G401 (cell line): ENCODE measurements at regions not wholly inside any gene's neighbourhood (a gene's known extent, or its start where the extent isn't known, plus 50 kb on each side); places are given as distances from the start of the nearest gene placed in this dataset.
"Not testable (repeated sequence)": the region's sequence is repeated elsewhere in the genome, so short reads cannot be mapped to it uniquely, and the experiment has no call there.

Experiments used
- DNase-seq: peaks from one replicate; pipeline ENCODE4 v3.0.0-alpha.2; 2015; ENCODE audit warnings: low spot score
- in situ Hi-C: cut with HindIII; loops from 2 replicates; pipeline ENCODE4 v1.10.0; 2016; ENCODE audit warnings: low sequenced_read_pairs, mixed read lengths

DNA sequence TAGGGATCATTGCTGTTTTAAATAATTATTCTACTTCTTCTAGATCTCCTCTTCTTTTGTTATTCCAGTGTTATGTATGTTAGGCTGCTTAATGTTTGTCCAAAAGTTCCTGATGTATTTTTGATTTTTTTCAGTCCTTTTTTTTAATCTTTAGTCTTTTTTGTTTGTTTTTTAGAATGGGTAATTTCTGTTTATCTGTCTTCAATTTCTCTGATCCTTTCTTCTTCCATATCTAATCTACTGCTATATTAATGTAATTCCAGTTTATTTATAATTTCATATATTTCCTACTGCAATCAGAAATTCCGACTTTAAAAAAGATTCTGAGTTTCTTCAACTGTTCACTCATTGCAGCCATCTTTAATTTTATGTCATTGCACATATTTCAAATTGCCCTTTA lies 452.8 kb upstream of the POT1 start:
- no peak for DNase-seq
- in situ Hi-C loops = no loop called here

DNA sequence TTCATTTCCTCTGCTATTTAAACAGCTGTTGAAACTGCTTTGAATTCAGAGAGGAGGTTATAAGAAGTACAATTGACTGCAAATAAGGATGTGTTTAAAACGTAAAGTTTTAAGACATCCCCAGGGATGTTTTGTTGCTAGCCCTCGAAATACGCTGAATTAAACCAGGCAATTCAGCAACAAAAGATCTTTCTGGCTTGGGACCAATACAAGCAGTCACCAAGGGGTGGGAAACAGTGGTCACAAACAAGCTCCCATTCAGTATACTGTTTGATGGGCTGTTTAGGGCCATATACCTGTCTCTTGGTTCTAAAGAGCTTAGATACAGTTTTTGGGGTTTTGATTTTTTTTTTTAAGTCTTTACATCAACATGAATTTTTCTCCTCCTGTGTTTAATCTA lies 446.3 kb upstream of the POT1 start:
- DNase-seq = no peak
- in situ Hi-C loops = no loop called here

DNA sequence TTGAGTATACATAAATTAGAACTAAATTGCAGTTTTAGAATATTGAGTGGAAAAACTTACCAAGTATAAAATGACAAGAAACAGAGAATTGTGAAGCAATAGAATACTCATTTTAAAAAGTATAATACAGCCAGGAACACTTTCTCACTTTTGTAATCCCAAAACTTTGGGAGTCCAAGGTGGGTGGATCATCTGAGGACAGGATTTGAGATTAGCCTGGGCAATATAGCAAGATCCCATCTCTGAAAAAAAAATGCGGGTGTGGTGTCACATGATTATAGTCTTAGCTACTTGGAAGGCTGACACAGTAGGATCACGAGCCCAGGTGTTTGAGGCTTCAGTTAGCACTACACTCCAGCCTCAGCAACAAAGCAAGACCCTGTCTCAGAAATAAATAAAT lies 440.9 kb upstream of the POT1 start:
- no peak for DNase-seq
- in situ Hi-C loops = no loop called here

DNA sequence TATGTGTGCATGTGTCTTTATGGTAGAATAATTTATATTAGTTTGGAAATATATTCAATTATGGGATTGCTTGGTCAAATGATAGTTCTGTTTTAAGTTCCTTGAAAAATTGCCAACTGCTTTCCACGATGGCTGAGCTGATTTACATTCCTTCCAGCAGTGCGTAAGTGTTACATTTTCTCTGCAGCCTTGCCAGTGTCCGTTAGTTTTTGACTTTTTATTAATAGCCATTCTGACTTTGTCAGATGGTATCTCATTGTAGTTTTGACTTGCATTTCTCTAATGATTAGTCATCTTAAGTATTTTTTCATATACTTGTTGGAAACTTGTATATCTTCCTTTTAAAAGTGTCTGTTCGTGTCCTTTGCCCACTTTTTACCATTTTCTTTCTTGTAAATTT lies 434.2 kb upstream of the POT1 start:
- in situ Hi-C loops = no loop called here
- DNase-seq = no peak

DNA sequence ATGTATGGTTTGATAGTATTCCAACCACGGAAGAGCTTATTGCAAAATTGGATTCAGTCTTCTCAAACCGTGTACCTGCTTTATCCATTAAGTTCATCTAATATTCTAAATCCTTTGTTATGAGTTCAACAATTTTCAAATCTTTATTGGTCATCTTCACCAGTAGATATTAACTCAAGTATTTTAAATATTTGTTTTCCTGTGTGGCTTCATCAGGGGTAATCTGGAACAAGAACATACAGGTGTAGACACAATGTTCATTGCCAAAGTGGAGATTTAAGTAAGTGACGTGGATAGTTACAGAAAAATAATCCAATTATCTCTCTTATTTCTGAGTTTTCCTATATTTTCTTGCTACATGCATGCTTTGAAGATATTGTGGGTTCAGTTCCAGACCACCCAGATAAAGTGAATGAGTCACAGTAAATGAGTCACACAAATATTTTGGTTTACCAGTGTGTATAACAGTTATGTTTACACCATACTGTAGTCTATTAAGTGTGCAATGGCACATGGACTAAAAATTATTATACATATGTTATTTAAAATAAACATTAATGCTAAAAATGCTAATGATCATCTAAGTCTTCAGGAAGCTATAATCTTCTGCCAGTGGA lies 429.0 kb upstream of the POT1 start:
- in situ Hi-C loops = no loop called here
- no peak for DNase-seq

DNA sequence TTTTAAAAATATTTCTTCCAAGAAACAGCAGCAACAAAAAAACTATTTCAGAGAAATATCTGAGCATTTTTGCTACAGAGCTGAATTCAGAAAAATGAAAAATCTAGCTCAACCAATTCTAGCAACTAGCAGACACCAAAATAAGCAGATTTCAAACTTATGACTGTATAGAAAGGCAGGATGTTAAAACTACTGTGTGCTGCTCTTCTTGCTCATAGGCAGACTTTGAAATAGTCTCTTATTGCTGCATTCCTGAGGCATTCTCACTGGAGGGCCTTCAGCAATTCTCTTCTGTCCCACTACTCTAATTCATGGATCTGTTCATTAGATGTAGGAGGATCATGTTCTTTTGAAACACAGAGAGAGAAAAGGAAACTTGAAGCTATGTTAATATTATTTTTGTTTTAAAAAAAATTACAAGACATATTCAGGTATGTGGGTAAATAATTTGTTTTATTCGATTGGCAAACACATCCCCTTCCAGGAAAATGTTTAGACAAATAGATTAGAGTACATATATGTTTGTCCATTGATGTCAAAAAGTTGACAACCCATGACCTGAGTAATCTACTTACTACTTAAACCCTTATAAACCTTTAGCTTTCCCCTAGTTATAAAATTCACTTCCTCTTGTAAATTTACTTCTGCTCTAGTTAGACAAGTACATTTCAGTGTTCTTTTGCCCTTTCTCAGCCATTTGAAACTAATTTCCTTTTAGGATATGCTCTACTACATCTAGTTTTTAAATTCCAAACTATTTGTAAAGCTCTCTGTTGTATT lies 428.2 kb upstream of the POT1 start:
- no peak for DNase-seq
- in situ Hi-C loops = no loop called here

DNA sequence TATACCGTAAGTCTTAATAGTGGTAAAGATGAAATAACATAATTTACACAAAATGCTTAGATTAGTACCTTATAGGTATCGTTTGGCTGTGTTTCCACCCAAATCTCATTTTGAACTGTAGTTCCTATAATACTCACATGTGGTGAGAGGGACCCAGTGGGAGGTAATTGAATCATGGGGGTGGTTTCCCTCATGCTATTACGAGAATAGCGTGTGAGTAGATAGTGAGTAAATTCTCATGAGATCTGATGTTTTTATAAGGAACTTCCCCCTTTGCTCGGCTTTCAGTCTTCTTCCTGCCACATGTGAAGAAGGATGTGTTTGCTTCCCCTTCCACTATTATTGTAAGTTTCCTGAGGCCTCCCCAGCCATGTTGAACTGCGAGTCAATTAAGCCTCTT lies 426.3 kb upstream of the POT1 start:
- DNase-seq = no peak
- in situ Hi-C loops = no loop called here

DNA sequence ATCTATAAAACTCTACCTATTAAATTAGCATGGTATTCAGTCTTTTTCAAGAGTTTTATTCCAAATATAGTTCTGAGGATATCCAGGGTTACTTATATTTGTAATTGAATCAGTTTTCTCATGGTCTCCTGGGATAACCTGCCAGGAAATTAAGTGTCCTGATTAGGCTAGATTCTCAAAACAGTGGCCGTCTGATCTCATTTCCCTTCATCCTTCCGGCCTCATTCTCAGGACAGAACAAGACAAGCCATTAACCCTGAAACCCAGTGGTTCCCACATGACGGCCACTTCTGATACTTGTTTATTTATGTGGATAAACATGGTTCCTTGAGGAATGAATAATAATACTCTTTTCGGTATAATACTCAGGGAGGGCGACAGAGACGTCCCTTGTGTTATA lies 417.6 kb upstream of the POT1 start:
- in situ Hi-C loops = no loop called here
- DNase-seq = no peak

DNA sequence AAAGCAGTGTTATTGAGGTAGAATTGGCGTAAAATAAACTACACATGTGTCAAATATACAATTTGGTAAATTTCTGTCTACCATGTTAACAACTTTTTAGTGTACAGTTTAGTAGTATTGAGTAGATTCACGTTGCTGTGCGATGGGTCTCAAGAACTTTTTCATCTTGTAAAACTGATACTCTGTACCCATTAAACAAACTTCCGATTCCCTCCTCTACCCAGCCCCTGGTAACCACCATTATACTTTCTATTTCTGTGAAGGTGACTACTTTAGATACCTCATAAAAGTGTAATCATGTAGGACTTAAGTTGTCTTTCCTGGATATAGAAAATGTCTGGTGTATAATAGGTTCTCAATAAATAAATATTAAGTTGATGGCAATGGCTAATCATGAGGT lies 408.5 kb upstream of the POT1 start:
- in situ Hi-C loops = no loop called here
- DNase-seq = no peak

DNA sequence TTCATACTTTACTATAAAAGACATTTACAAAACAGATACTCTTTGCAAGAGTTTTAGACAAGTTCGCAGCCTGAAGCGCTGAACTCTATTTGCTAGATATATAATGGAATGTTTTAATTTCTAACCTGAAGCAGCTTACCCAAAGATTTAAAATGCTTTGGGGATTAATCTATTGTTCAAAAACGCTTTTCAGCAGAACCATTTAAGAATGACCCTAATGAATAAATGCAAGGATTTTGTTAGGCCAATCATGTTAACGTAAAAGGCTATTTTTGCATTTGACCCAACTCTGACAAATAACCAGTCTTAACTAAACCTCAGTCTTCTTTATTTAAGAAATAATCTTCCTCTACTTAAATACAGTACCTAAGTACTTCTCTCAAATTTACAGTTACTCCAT lies 406.7 kb upstream of the POT1 start:
- DNase-seq = no peak
- in situ Hi-C loops = no loop called here

DNA sequence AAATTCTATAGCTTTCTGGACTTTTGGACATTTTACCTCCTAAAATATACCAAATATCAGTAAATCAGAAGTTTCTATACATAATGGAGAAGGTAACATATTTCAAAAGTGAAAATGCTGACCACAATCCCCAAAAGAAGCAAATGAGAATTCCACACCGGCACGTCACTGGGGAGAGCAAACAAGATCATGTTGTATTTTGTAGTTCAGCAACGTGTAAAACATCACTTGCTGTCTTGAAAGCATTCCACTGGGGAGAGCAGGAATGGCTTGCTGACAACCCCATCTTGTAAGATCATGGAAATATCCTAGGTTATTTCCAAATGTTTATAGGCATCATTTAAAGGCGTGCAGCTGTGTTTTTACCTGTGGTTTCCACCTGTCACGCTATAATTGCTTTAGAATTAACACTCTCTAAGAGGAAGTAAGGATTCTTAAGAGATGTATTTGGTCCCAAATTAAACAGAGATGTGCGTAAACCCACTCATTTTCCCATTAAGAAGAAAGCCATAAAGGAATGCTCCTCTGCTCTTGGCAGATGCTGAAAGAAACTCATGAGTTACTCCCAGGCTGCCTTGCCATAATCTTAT lies 397.1 kb upstream of the POT1 start:
- in situ Hi-C loops = no loop called here
- DNase-seq = no peak

DNA sequence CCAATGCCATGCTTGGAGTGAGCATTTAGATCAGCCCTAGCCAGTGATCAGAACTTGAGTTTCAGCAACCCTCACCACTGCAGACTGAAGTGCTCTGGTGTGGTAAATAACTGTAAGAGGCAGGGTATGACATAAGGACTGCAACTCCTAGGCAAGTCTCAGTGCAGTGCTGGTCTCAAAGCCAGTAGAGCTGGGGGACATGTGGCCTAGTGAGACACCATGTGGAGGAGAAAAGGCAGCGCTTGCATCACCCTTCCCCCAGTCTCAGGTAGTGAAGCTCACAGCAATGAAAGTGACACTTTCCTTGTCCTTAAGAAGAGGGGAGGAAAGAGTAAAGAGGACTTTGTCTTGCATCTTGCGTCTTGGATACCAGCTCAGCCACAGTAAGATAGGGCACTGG lies 386.8 kb upstream of the POT1 start:
- in situ Hi-C loops = no loop called here
- DNase-seq = peak; percentile 11

DNA sequence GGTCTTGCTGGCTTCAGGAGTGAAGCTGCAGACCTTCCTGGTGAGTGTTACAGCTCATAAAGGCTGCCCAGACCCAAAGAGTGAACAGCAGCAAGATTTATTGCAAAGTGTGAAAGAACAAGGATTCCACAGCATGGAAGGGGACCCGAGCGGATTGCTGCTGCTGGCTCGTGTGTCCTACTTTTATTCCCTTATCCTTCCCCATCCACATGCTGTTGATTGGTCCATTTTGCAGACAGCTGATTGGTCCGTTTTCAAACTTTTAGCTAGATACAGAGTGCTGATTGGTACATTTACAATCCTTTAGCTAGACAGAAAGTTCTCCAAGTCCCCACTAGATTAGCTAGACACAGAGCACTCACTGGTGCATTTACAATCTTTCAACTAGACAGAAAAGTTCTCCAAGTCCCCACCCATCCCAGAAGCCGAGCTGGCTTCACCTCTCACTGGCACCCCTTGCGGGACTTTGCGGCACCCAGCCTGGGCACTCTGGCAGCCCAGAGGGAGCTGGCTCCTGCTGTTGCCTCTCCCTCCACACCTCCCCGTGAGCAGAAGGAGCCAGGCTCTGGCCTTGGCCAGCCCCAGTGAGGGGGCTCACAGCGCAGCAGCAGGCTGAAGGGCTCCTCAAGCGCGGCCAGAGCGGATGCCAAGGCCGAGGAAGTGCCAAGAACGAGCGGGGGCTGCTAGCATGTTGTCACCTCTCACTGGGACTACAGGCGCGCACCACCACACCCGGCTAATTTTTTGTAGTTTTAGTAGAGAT lies 369.6 kb upstream of the POT1 start:
- in situ Hi-C loops = no loop called here
- no peak for DNase-seq

DNA sequence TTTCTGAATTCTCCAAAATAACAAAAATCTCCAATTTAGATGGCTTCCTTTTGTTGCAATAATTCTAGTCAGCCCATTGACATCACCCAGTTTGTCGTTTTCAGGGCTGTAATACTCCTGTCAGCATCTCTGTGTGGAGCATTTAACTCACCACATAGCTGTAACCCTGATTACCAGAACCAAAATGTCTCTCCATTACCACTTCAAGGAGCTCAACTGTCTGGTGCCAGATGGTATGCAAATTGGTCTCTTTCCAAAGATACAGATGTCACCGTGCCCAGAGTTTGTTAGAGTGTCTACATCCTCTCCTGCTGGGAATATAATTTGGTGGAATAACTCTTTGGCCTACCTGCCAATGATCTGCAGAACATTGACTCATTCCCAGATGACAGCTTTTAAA lies 350.3 kb upstream of the POT1 start:
- in situ Hi-C loops = no loop called here

DNA sequence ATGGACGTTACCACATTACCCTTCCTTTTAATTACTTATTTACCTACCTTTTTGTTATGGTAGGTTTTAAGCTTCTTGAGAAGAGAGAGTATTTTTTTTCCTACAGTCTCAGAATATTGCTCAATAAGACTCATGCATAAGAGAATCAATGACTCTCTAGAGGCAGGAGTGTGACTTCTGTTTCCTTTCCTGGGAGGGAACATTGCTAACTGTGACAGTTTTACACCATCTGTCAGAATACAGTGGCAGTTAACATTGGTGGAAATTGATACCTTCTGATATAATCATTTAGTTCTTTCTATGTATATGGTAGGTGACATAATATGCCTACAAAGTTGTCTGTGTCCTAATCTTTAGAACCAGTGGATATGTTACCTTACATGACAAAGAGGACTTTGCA lies 348.7 kb upstream of the POT1 start:
- no peak for DNase-seq
- in situ Hi-C loops = no loop called here

More for the DNA sequence above, 350.3 kb upstream of the POT1 start:
- DNase-seq = peak; percentile 73

DNA sequence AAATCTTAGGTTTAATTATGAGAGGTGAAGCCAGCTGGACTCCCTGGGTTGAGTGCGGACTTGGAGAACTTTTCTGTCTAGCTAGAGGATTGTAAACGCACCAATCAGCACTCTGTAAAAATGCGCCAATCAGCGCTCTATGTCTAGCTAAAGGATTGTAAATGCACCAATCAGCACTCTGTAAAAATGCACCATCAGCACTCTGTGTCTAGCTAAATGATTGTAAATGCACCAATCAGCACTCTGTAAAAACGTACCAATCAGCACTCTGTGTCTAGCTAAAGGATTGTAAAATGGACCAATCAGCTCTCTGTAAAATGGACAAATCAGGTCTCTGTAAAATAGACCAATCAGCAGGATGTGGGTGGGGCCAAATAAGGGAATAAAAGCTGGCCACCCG lies 345.1 kb upstream of the POT1 start:
- DNase-seq, in situ Hi-C loops: not testable (repeated sequence)

DNA sequence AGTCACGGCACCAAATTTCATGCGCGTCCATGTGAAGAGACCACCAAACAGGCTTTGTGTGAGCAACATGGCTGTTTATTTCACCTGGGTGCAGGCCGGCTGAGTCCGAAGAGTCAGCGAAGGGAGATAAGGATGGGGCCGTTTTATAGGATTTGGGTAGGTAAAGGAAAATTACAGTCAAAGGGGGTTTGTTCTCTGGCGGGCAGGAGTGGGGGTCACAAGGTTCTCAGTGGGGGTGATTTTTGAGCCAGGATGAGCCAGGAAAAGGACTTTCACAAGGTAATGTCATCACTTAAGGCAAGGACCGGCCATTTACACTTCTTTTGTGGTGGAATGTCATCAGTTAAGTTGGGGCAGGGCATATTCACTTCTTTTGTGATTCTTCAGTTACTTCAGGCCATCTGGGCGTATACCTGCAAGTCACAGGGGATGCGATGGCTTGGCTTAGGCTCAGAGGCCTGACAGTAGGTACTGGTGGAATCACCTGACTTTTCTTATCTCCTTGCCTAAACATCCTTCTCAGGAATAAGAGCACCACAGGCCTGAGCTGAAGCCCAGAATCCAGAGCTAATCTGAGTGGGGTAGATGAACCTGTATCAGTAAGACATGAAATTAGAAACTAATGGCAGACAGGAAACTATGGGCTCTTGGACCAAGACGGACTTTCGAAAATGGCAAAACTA lies 334.7 kb upstream of the POT1 start:
- in situ Hi-C loops, DNase-seq: not testable (repeated sequence)

DNA sequence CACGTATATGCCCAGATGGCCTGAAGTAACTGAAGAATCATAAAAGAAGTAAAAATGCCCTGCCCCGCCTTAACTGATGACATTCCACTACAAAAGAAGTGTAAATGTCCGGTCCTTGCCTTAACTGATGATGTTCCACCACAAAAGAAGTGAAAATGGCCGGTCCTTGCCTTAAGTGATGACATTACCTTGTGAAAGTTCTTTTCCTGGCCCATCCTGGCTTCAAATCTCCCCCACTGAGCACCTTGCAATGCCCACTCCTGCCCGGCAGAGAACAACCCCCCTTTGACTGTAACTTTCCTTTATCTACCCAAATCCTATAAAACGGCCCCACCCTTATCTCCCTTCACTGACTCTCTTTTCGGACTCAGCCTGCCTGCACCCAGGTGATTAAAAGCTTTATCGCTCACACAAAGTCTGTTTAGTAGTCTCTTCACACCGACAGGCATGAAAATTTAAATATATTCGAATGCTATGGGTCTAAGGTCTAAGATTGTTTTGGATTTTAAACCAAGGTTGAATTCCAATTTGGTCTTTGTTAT lies 329.3 kb upstream of the POT1 start:
- DNase-seq, in situ Hi-C loops: not testable (repeated sequence)

DNA sequence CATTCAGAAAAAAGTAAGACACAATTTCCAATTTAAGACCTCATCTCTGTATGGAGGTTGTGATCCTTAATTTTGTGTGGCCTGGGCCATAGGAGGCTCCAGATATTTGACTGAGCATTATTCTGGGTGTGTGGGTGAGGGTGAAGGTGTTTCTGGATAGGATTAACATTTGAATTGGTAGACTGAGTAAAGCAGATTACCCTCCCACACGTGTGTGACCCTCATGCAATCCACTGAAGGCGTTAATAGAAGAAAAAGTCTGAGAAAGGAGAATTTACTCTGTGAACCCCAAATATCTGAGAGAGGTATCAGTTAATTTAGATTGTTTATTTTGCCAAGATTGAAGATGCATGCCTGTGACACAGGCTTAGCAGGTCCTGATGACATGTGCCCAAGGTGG lies 328.0 kb upstream of the POT1 start:
- in situ Hi-C loops = no loop called here
- DNase-seq = no peak
